ENCODE measurements at regions not wholly inside any gene's neighbourhood (a gene's known extent, or its start where the extent isn't known, plus 50 kb on each side); places are given as distances from the start of the nearest gene placed in this dataset.

DNA sequence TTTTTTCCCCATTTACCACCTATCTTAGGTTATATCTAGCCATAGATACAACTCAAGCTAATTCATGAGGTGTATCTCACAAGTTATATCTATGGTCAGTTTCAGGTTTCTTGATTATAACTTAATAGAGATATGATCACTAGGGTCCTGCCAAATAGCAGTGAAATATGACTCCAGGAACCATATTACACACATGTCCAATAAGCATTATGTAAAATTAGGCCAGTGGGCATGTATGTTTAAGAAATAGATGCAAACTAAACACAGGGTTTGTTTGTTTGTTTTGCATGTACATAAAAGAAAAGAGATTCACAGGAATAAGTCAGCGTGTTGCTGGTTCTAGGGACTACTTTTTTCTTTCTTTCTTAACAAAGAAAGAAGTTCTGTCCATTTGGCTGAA, 112.5 kb upstream of the ST6GALNAC5 start:
- no TSS peak for BruUV-seq (replicated peaks)
- Histone ChIP-seq H3K9me1 (ENCODE audit: insufficient read depth, low read length) (no peaks in the 10 kb centered on the region), H2BK15ac (ENCODE audit: low read depth, low read length) (no peak overlapping the region), H3K23ac (ENCODE audit: low read depth, low read length) (no peak overlapping the region), H3K9me3 (ENCODE audit: control insufficient read depth, insufficient read depth, low read length) (no peaks in the 10 kb centered on the region), H2AK9ac (replicated peaks; ENCODE audit: low read depth, low read length, poor library complexity) (no peak overlapping the region), H4K5ac (ENCODE audit: low read depth, low read length) (no peak overlapping the region), H3K4me3 (ENCODE audit: insufficient read depth, low read depth, low read length) (no peak overlapping the region), H2BK20ac (ENCODE audit: low read depth, low read length) (no peak overlapping the region), H3K4ac (ENCODE audit: low read depth, low read length) (no peak overlapping the region), H2AK5ac (ENCODE audit: low read depth, low read length) (no peak overlapping the region), H2BK5ac (ENCODE audit: low read depth, low read length, poor library complexity, severe bottlenecking) (no peak overlapping the region), H3K27ac (ENCODE audit: insufficient read depth, low read length) (no peak overlapping the region), H3K4me2 (ENCODE audit: low read depth, low read length) (no peak overlapping the region), H3K4me1 (ENCODE audit: control insufficient read depth, insufficient read depth, low read length) (no peaks in the 10 kb centered on the region), H3K14ac (replicated peaks; ENCODE audit: low read depth, low read length) (no peak overlapping the region), H2AFZ (replicated peaks; ENCODE audit: low read length, poor library complexity) (no peak overlapping the region), H4K8ac (ENCODE audit: low read depth in 2 of 2, low read length in 2 of 2) (no peak overlapping the region), H4K20me1 (ENCODE audit: insufficient read depth, low read length) (no peaks in the 10 kb centered on the region), H3K36me3 (ENCODE audit: control insufficient read depth, insufficient read depth, low read length) (no peaks in the 10 kb centered on the region), H3K56ac (ENCODE audit: extremely low read depth, insufficient read depth, low read length) (no peak overlapping the region), H4K91ac (ENCODE audit: insufficient read depth, low read depth, low read length) (no peak overlapping the region), H2BK120ac (ENCODE audit: low read depth, low read length) (no peak overlapping the region), H3K27me3 (ENCODE audit: control insufficient read depth, insufficient read depth, low read length) (no peaks in the 10 kb centered on the region), H3K9ac (ENCODE audit: low read depth, low read length) (no peak overlapping the region), H3K18ac (ENCODE audit: low read depth, low read length) (no peak overlapping the region), H3K79me1 (ENCODE audit: low read depth in 1 of 2, low read length in 2 of 2) (no peaks in the 10 kb centered on the region)
- DNase-seq (no peak), ATAC-seq (ENCODE audit: low read depth) (no peak)
- ChIA-PET POLR2A (ENCODE audit: unreplicated experiment) (no interaction called here), CTCF (no interaction called here)
- dilution Hi-C loops (cut with HindIII; ENCODE audit: low sequenced_read_pairs, unreplicated experiment) = no loop called here
- TF ChIP-seq, protein P1, sequence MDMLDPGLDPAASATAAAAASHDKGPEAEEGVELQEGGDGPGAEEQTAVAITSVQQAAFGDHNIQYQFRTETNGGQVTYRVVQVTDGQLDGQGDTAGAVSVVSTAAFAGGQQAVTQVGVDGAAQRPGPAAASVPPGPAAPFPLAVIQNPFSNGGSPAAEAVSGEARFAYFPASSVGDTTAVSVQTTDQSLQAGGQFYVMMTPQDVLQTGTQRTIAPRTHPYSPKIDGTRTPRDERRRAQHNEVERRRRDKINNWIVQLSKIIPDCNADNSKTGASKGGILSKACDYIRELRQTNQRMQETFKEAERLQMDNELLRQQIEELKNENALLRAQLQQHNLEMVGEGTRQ (IDR thresholded peaks at IDR 0.05; ENCODE audit: low read depth, low read length) = no peak
- no peak for TF ChIP-seq MAFK (IDR thresholded peaks at IDR 0.05; ENCODE audit: low read depth, low read length)
- TF ChIP-seq SMC3 (IDR thresholded peaks at IDR 0.05; ENCODE audit: low read depth, low read length) = no peak
- no peak for TF ChIP-seq CHD1 (IDR thresholded peaks at IDR 0.05; ENCODE audit: low read depth, low read length)
- no peak for TF ChIP-seq RCOR1 (IDR thresholded peaks at IDR 0.05; ENCODE audit: insufficient replicate concordance, low read length)
- TF ChIP-seq FOS (IDR thresholded peaks at IDR 0.05; ENCODE audit: low read depth, low read length) = no peak
- no peak for TF ChIP-seq NFE2L2 (IDR thresholded peaks at IDR 0.05; ENCODE audit: low read depth, low read length)
- TF ChIP-seq MXI1 (IDR thresholded peaks at IDR 0.05; ENCODE audit: borderline replicate concordance, low read depth, low read length) = no peak
- TF ChIP-seq, protein P2, sequence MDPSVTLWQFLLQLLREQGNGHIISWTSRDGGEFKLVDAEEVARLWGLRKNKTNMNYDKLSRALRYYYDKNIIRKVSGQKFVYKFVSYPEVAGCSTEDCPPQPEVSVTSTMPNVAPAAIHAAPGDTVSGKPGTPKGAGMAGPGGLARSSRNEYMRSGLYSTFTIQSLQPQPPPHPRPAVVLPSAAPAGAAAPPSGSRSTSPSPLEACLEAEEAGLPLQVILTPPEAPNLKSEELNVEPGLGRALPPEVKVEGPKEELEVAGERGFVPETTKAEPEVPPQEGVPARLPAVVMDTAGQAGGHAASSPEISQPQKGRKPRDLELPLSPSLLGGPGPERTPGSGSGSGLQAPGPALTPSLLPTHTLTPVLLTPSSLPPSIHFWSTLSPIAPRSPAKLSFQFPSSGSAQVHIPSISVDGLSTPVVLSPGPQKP (IDR thresholded peaks at IDR 0.05; ENCODE audit: borderline replicate concordance, low read depth, low read length) = no peak
- TF ChIP-seq, protein P3, sequence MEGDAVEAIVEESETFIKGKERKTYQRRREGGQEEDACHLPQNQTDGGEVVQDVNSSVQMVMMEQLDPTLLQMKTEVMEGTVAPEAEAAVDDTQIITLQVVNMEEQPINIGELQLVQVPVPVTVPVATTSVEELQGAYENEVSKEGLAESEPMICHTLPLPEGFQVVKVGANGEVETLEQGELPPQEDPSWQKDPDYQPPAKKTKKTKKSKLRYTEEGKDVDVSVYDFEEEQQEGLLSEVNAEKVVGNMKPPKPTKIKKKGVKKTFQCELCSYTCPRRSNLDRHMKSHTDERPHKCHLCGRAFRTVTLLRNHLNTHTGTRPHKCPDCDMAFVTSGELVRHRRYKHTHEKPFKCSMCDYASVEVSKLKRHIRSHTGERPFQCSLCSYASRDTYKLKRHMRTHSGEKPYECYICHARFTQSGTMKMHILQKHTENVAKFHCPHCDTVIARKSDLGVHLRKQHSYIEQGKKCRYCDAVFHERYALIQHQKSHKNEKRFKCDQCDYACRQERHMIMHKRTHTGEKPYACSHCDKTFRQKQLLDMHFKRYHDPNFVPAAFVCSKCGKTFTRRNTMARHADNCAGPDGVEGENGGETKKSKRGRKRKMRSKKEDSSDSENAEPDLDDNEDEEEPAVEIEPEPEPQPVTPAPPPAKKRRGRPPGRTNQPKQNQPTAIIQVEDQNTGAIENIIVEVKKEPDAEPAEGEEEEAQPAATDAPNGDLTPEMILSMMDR (conservative IDR thresholded peaks at IDR 0.05; ENCODE audit: low read depth, low read length) = no peak
- no peak for TF ChIP-seq MAZ (IDR thresholded peaks at IDR 0.05; ENCODE audit: borderline replicate concordance, low read depth, low read length)
- no peak for TF ChIP-seq POLR2A (IDR thresholded peaks at IDR 0.05; ENCODE audit: low read depth, low read length)
- TF ChIP-seq RFX5 (IDR thresholded peaks at IDR 0.05; ENCODE audit: low read depth, low read length) = no peak
- TF ChIP-seq CEBPB (IDR thresholded peaks at IDR 0.05; ENCODE audit: low read depth, low read length) = no peak
- no peak for TF ChIP-seq RAD21 (IDR thresholded peaks at IDR 0.05; ENCODE audit: low read length)
- no peak for TF ChIP-seq BHLHE40 (IDR thresholded peaks at IDR 0.05; ENCODE audit: low read depth, low read length)
- no CpG with 5 or more reads among the region's 1 CpG for WGBS, 2 experiments (ENCODE audit: extremely low coverage in 2 of 2, insufficient read length in 1 of 2)
- in situ Hi-C loops (cut with MboI; ENCODE audit: low sequenced_read_pairs) = no loop called here
- intact Hi-C loops (cut with micrococcal nuclease) = no loop called here

All from IMR-90 (cell line).